ENCODE measurements at regions not wholly inside any gene's neighbourhood (a gene's known extent, or its start where the extent isn't known, plus 50 kb on each side); places are given as distances from the start of the nearest gene placed in this dataset.

DNA sequence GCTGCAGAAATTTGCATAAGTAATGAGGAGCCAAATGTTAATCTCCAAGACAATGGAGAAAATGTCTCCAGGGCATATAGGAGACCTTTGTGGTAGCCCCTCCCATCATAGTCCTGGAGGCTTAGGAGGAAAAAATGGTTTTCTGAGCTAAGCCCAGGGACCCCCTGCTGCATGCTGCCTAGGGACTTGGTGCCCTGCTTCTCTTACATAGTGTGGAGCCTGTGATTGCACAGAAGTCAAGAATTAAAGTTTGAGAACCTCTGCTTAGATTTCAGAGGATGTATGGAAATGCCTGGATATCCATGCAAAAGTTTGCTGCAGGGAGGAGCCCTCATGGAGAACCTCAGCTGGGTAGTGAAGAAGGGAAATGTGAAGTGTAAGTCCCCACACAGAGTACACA, 379.4 kb upstream of the TACR3 start:
- H3K9ac ChIP-seq (ENCODE audit: control insufficient read depth, extremely low read depth, insufficient read depth, low read length), result no peak overlapping the region
- H3K36me3 ChIP-seq (ENCODE audit: control insufficient read depth in 2 of 2, extremely low read depth in 1 of 2, insufficient read depth in 2 of 2, low read length in 2 of 2), result no peaks in the 10 kb centered on the region
- no peak overlapping the region for H3K4me3 ChIP-seq (ENCODE audit: control insufficient read depth in 2 of 3, extremely low read depth in 1 of 3, insufficient read depth in 2 of 3, low read depth in 1 of 3, low read length in 3 of 3)
- DNase-seq (ENCODE audit: low read depth, low spot score) (no peak), FAIRE-seq (no peak)
- dilution Hi-C loops (cut with MboI; ENCODE audit: extremely low pct_ligation_motif_present, low sequenced_read_pairs), result no loop called here
- no peaks in the 10 kb centered on the region for H3K4me1 ChIP-seq (ENCODE audit: control insufficient read depth, extremely low read depth, insufficient read depth, low read length)
- no peaks in the 10 kb centered on the region for H3K9me1 ChIP-seq (ENCODE audit: control insufficient read depth, extremely low read depth, insufficient read depth, low read length)
- TF ChIP-seq EZH2 (IDR thresholded peaks at IDR 0.05; ENCODE audit: low read length), result no peak
- TF ChIP-seq, protein P1, sequence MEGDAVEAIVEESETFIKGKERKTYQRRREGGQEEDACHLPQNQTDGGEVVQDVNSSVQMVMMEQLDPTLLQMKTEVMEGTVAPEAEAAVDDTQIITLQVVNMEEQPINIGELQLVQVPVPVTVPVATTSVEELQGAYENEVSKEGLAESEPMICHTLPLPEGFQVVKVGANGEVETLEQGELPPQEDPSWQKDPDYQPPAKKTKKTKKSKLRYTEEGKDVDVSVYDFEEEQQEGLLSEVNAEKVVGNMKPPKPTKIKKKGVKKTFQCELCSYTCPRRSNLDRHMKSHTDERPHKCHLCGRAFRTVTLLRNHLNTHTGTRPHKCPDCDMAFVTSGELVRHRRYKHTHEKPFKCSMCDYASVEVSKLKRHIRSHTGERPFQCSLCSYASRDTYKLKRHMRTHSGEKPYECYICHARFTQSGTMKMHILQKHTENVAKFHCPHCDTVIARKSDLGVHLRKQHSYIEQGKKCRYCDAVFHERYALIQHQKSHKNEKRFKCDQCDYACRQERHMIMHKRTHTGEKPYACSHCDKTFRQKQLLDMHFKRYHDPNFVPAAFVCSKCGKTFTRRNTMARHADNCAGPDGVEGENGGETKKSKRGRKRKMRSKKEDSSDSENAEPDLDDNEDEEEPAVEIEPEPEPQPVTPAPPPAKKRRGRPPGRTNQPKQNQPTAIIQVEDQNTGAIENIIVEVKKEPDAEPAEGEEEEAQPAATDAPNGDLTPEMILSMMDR (optimal IDR thresholded peaks at IDR 0.05 in 1 of 3, IDR thresholded peaks at IDR 0.05 in 1 of 3, conservative IDR thresholded peaks at IDR 0.05 in 1 of 3; ENCODE audit: extremely low read depth in 1 of 3, insufficient read depth in 2 of 3, low read length in 3 of 3), result no peak
- no peak overlapping the region for H2AFZ ChIP-seq (ENCODE audit: control insufficient read depth, low read length)
- no peaks in the 10 kb centered on the region for H3K9me3 ChIP-seq (ENCODE audit: control insufficient read depth, low read depth, low read length)
- no peak overlapping the region for H3K4me2 ChIP-seq (ENCODE audit: control insufficient read depth, extremely low read depth, insufficient read depth, low read depth, low read length)
- no peaks in the 10 kb centered on the region for H3K27me3 ChIP-seq (ENCODE audit: control insufficient read depth, extremely low read depth, insufficient read depth, low read length)
- no peak overlapping the region for H3K27ac ChIP-seq (ENCODE audit: control insufficient read depth, insufficient read depth, low read length)
- H4K20me1 ChIP-seq (ENCODE audit: control insufficient read depth, extremely low read depth, insufficient read depth, low read length), result no peaks in the 10 kb centered on the region
- no peaks in the 10 kb centered on the region for H3K79me2 ChIP-seq (ENCODE audit: control insufficient read depth, insufficient read depth, low read length)

DNA sequence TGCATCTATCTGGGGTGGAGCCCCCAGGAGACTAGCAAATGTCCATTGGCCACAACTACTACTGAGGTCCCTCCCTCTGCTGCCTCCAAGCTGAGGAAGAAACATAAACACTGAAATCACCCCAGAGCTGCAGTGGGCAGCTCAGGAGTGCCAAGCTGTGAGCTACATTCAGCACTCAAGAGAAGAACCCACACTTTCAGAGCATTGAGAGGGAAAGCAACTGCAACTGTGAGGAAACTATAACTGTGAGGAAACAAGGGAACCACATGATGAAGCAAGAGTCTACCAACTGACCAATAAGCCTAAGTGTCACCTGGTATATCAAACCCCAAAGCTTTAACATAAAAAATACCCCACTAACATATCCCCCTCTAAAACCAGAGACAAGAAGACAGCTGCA, 373.5 kb upstream of the TACR3 start:
- H3K27ac ChIP-seq (ENCODE audit: control insufficient read depth, insufficient read depth, low read length), result no peak overlapping the region
- H2AFZ ChIP-seq (ENCODE audit: control insufficient read depth, low read length), result no peak overlapping the region
- H3K4me1 ChIP-seq (ENCODE audit: control insufficient read depth, extremely low read depth, insufficient read depth, low read length), result no peaks in the 10 kb centered on the region
- DNase-seq (ENCODE audit: low read depth, low spot score), result no peak
- H4K20me1 ChIP-seq (ENCODE audit: control insufficient read depth, extremely low read depth, insufficient read depth, low read length), result no peaks in the 10 kb centered on the region
- no peak for FAIRE-seq
- dilution Hi-C loops (cut with MboI; ENCODE audit: extremely low pct_ligation_motif_present, low sequenced_read_pairs), result no loop called here
- H3K9ac ChIP-seq (ENCODE audit: control insufficient read depth, extremely low read depth, insufficient read depth, low read length), result no peak overlapping the region
- no peak overlapping the region for H3K4me3 ChIP-seq (ENCODE audit: control insufficient read depth in 2 of 3, extremely low read depth in 1 of 3, insufficient read depth in 2 of 3, low read depth in 1 of 3, low read length in 3 of 3)
- no peaks in the 10 kb centered on the region for H3K27me3 ChIP-seq (ENCODE audit: control insufficient read depth, extremely low read depth, insufficient read depth, low read length)
- H3K9me1 ChIP-seq (ENCODE audit: control insufficient read depth, extremely low read depth, insufficient read depth, low read length), result no peaks in the 10 kb centered on the region
- no peaks in the 10 kb centered on the region for H3K79me2 ChIP-seq (ENCODE audit: control insufficient read depth, insufficient read depth, low read length)
- no peaks in the 10 kb centered on the region for H3K9me3 ChIP-seq (ENCODE audit: control insufficient read depth, low read depth, low read length)
- no peak for TF ChIP-seq EZH2 (IDR thresholded peaks at IDR 0.05; ENCODE audit: low read length)
- TF ChIP-seq, protein P1 (optimal IDR thresholded peaks at IDR 0.05 in 1 of 3, IDR thresholded peaks at IDR 0.05 in 1 of 3, conservative IDR thresholded peaks at IDR 0.05 in 1 of 3; ENCODE audit: extremely low read depth in 1 of 3, insufficient read depth in 2 of 3, low read length in 3 of 3), result no peak
- H3K4me2 ChIP-seq (ENCODE audit: control insufficient read depth, extremely low read depth, insufficient read depth, low read depth, low read length), result no peak overlapping the region
- no peaks in the 10 kb centered on the region for H3K36me3 ChIP-seq (ENCODE audit: control insufficient read depth in 2 of 2, extremely low read depth in 1 of 2, insufficient read depth in 2 of 2, low read length in 2 of 2)
